Adrenal gland (tissue), 5 donors: ENCODE measurements at regions not wholly inside any gene's neighbourhood (a gene's known extent, or its start where the extent isn't known, plus 50 kb on each side); places are given as distances from the start of the nearest gene placed in this dataset.

Experiments
- CTCF ChIP-seq, 6 experiments: fragments of 450-650 bp in 4 of 6; fragments of 200-600 bp in 2 of 6; sonication (generic) in 1 of 6; IDR thresholded peaks; 1 replicate in 5 of 6; 2 replicates in 1 of 6; pipeline versions ENCODE4 v1.5.1 to v1.8.0; 2016 to 2021; ENCODE audit warnings: antibody characterized with exemption in 6 of 6, mild to moderate bottlenecking in 2 of 6, moderate library complexity in 1 of 6
- POLR2A ChIP-seq, 2 donors: fragments of 450-650 bp; IDR thresholded peaks; one replicate each; pipeline ENCODE4 v1.6.1; 2017; ENCODE audit warnings: antibody characterized with exemption in 2 of 2, mild to moderate bottlenecking in 2 of 2, moderate library complexity in 1 of 2
- donor health status: DM: no; HTN: no; CAD: no.

- TF ChIP-seq CTCF (IDR thresholded peaks at IDR 0.05) (no peak), POLR2A (IDR thresholded peaks at IDR 0.05) (no peak)
These were observed 120.9 kb upstream of the ST6GAL2 start for GRCh38 chr2:107006836-107007235.
